ENCODE measurements at regions not wholly inside any gene's neighbourhood (a gene's known extent, or its start where the extent isn't known, plus 50 kb on each side); places are given as distances from the start of the nearest gene placed in this dataset.

DNA sequence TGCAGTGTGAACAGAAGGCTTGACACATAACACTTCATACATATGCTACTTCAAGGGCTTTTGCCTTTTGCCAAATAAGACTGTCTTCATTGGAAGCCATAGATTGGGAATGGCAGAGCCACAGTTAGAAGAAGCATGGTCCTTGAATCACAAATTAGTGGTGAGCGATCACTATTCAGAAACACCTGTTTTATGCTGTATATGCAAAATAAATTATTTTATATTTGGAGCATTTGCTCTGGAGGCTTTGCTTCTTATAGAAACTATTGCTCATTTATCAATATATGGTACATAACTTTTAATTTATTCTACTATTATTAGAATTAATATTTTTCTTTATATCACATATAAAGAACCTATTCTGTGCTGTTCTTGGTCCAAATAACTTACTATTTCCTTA lies 270.4 kb upstream of the SPRY2 start:
- H3K4me1 ChIP-seq, result no peaks in the 10 kb centered on the region
- TF ChIP-seq EP300 (IDR thresholded peaks at IDR 0.05) (no peak), POLR2A (IDR thresholded peaks at IDR 0.05) (no peak), POLR2AphosphoS5 (IDR thresholded peaks at IDR 0.05) (no peak)
- TF ChIP-seq, protein P1, sequence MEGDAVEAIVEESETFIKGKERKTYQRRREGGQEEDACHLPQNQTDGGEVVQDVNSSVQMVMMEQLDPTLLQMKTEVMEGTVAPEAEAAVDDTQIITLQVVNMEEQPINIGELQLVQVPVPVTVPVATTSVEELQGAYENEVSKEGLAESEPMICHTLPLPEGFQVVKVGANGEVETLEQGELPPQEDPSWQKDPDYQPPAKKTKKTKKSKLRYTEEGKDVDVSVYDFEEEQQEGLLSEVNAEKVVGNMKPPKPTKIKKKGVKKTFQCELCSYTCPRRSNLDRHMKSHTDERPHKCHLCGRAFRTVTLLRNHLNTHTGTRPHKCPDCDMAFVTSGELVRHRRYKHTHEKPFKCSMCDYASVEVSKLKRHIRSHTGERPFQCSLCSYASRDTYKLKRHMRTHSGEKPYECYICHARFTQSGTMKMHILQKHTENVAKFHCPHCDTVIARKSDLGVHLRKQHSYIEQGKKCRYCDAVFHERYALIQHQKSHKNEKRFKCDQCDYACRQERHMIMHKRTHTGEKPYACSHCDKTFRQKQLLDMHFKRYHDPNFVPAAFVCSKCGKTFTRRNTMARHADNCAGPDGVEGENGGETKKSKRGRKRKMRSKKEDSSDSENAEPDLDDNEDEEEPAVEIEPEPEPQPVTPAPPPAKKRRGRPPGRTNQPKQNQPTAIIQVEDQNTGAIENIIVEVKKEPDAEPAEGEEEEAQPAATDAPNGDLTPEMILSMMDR (IDR thresholded peaks at IDR 0.05), result no peak
- 100% methylated on average over 1 of the region's 1 CpG for WGBS, 2 donors (ENCODE audit: low coverage in 1 of 2)

DNA sequence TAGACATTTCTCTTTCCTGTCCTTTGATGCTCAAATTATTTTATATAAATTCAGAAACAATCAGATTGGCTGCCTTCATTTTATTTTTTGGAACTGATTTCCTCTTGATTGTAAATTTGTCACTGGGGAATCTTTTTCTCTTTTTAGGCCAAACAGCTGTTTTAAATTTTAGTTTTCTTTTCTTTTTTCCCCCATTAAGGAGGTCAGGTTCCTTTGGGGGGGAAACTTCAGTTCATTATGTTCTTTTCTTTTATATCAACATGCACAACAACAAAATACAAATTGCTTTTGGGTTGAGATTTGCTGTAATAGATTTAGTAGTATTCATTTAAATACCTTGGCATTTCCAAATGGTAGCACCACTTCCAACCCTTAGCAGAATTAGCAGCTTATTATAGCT lies 264.8 kb upstream of the SPRY2 start:
- Histone ChIP-seq H3K36me3 (no peaks in the 10 kb centered on the region), H3K4me3 (no peak overlapping the region), H3K4me1 (no peaks in the 10 kb centered on the region), H3K27ac (peak overlapping the region in 1 of 4 donors; percentile 30), H3K9me3 (no peaks in the 10 kb centered on the region), H3K27me3 (no peaks in the 10 kb centered on the region)
- no peak for TF ChIP-seq POLR2A (IDR thresholded peaks at IDR 0.05)
- TF ChIP-seq EP300 (IDR thresholded peaks at IDR 0.05), result no peak
- TF ChIP-seq, protein P1 (IDR thresholded peaks at IDR 0.05), result no peak
- no peak for TF ChIP-seq POLR2AphosphoS5 (IDR thresholded peaks at IDR 0.05)
- no peak for ATAC-seq

More for the DNA sequence above, 270.4 kb upstream of the SPRY2 start:
- Histone ChIP-seq H3K36me3 (no peaks in the 10 kb centered on the region), H3K4me3 (no peak overlapping the region), H3K27me3 (no peaks in the 10 kb centered on the region), H3K27ac (no peak overlapping the region), H3K9me3 (no peaks in the 10 kb centered on the region)
- ATAC-seq, result no peak

DNA sequence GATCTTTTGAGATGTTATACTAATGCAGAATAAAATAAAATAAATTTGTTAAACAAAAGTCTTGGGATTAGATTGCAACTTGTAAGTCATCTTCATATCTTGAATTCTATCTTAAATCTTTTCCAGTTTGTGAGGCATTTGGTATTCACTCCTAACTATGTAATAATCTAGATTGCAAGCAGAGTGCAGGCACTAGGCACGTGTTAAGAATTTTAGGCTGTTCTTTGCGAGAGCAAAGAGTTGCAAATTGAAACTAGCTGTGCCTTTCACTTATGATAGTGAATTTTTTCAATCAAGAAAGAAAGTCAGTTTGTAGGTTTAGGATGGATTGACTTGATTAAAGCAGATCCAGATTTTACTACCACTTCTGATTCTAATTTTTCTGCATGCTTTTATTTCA lies 264.1 kb upstream of the SPRY2 start:
- Histone ChIP-seq H3K36me3 (no peaks in the 10 kb centered on the region), H3K4me3 (no peak overlapping the region), H3K27me3 (no peaks in the 10 kb centered on the region), H3K27ac (peak overlapping the region in 1 of 4 donors; percentile 30), H3K4me1 (no peaks in the 10 kb centered on the region), H3K9me3 (no peaks in the 10 kb centered on the region)
- TF ChIP-seq EP300 (IDR thresholded peaks at IDR 0.05) (no peak), POLR2A (IDR thresholded peaks at IDR 0.05) (no peak), POLR2AphosphoS5 (IDR thresholded peaks at IDR 0.05) (no peak)
- TF ChIP-seq, protein P1 (IDR thresholded peaks at IDR 0.05), result no peak
- WGBS, 2 donors (ENCODE audit: low coverage in 1 of 2), result 45 to 71% methylated on average over 2 of the region's 2 CpGs
- no peak for ATAC-seq

- TF ChIP-seq POLR2AphosphoS5 (IDR thresholded peaks at IDR 0.05) (no peak), POLR2A (IDR thresholded peaks at IDR 0.05) (no peak), EP300 (IDR thresholded peaks at IDR 0.05) (no peak)
- TF ChIP-seq, protein P1 (IDR thresholded peaks at IDR 0.05), result no peak
- H3K4me3 ChIP-seq, result no peak overlapping the region
- peak; percentile 69 for ATAC-seq
- no peak overlapping the region for H3K27ac ChIP-seq
- 48 to 59% methylated on average over 3 of the region's 3 CpGs for WGBS, 2 donors (ENCODE audit: low coverage in 1 of 2)
- no peaks in the 10 kb centered on the region for H3K36me3 ChIP-seq
- no peaks in the 10 kb centered on the region for H3K27me3 ChIP-seq
- H3K4me1 ChIP-seq, result no peaks in the 10 kb centered on the region
- H3K9me3 ChIP-seq, result no peaks in the 10 kb centered on the region
Observed at GRCh38 chr13:80604098-80604497, 263.2 kb upstream of the SPRY2 start.

DNA sequence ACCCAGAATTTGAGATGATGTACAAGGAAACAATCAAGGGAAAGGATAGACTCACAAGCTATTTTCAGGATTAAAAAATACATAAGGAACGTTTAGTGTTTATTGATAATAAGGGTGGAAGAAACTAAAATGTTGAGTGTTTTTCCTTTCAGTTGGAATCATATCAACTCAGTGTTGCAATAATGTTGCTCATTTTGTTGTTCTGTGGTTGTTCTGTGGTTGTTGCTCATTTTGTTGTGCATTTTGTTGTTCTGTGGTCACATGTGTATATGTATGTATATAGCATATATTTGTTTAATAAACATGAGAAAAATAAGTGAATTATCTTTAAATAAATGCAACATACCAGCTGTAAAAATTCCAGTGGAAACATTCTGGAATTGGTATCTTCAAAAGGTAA lies 262.4 kb upstream of the SPRY2 start:
- no peaks in the 10 kb centered on the region for H3K36me3 ChIP-seq
- no peaks in the 10 kb centered on the region for H3K4me1 ChIP-seq
- 24% methylated on average over 1 of the region's 1 CpG for whole genome bisulfite sequencing, 2 donors (ENCODE audit: low coverage in 1 of 2)
- no peak for ATAC-seq
- H3K9me3 ChIP-seq, result no peaks in the 10 kb centered on the region
- no peak overlapping the region for H3K27ac ChIP-seq
- TF ChIP-seq POLR2A (IDR thresholded peaks at IDR 0.05) (no peak), POLR2AphosphoS5 (IDR thresholded peaks at IDR 0.05) (no peak), EP300 (IDR thresholded peaks at IDR 0.05) (no peak)
- TF ChIP-seq, protein P1 (IDR thresholded peaks at IDR 0.05), result no peak
- no peaks in the 10 kb centered on the region for H3K27me3 ChIP-seq
- no peak overlapping the region for H3K4me3 ChIP-seq

All from gastroesophageal sphincter (tissue), 4 donors.